ENCODE measurements at regions not wholly inside any gene's neighbourhood (a gene's known extent, or its start where the extent isn't known, plus 50 kb on each side); places are given as distances from the start of the nearest gene placed in this dataset.
A peak's percentile ranks its signal among the peaks of the same experiment; 100 is the strongest.

DNA sequence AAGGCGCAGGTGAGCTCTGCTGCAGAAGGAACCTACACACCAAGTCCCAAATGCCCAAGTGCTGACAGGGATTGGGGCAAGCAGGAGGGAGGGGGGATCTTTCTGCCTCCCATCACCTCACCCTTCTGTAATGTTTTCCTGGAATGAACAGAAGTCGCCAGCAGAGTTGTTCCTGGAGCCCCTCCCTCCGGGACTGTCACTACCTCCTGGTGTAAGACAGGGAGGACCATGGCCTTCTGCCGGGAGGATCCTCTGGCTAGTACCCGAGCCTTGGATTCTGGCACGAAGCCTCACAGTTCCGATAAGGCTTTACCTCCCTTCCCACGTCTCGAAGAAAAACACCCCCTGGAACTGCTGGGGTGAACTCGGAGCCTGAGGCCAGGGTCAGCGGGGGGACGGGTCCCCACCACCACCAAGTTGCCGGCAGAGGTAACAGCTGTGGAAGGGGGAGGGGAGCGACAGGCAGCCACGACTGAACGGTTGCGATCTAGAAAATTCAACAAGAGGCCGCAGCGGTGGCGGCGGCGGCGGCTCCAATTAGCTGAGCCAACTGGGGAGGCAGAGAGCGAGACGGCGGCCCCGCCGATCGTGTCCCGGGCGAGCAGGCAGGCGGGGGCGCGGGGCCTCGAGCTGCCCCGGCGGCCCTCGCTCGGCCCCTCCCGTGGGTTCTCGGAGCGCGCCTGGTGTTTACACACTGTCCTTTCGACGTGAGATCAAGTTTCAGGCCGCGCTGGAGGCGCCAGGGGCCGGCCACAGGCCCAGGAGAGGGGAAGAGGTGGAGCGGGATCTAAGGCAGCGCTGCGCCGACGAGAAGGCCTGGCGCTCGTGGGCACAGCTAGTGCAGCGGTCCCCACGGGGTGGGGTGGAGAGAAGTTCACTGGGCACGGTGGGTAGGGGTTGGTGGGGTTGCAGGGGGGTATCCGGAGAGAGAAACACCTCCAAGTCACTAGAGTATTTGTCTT lies 53.7 kb upstream of the BCOR start:
- peaks cover 9% of the 10 kb centered on the region for H3K27me3 Mint-ChIP-seq
- H3K27ac Mint-ChIP-seq: no peak overlapping the region
- no peaks in the 10 kb centered on the region for H3K9me3 Mint-ChIP-seq

DNA sequence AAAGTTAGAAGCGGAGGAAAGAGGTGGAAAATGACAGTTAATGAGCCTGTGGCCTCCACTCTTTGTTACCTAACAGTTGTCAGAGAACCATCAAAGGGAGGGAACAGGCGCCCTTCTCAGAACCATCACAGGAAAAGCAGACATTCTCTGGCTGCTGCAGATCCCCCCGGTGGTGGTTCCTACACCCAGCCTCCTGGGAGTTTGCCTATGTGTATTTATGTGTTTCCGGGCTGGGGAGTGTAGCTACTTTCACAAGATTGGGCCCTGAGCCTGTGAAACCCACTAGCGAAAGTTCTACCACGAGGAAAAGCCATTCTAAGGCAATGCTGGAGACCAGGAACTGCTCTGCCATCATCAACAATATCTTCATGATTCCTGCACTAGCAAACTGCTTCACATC lies 52.7 kb upstream of the BCOR start:
- peaks cover 9% of the 10 kb centered on the region for H3K27me3 Mint-ChIP-seq
- no peak overlapping the region for H3K4me3 Mint-ChIP-seq
- peaks cover 10% of the 10 kb centered on the region for H3K4me1 Mint-ChIP-seq (ENCODE audit: unreplicated experiment)
- no peak overlapping the region for H3K27ac Mint-ChIP-seq
- DNase-seq (ENCODE audit: extremely low spot score, unreplicated experiment): no peak
- no peaks in the 10 kb centered on the region for H3K36me3 Mint-ChIP-seq
- TF ChIP-seq, protein P1, sequence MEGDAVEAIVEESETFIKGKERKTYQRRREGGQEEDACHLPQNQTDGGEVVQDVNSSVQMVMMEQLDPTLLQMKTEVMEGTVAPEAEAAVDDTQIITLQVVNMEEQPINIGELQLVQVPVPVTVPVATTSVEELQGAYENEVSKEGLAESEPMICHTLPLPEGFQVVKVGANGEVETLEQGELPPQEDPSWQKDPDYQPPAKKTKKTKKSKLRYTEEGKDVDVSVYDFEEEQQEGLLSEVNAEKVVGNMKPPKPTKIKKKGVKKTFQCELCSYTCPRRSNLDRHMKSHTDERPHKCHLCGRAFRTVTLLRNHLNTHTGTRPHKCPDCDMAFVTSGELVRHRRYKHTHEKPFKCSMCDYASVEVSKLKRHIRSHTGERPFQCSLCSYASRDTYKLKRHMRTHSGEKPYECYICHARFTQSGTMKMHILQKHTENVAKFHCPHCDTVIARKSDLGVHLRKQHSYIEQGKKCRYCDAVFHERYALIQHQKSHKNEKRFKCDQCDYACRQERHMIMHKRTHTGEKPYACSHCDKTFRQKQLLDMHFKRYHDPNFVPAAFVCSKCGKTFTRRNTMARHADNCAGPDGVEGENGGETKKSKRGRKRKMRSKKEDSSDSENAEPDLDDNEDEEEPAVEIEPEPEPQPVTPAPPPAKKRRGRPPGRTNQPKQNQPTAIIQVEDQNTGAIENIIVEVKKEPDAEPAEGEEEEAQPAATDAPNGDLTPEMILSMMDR (conservative IDR thresholded peaks at IDR 0.05): no peak
- H3K9me3 Mint-ChIP-seq: no peaks in the 10 kb centered on the region

More for the DNA sequence above, 53.7 kb upstream of the BCOR start:
- Mint-ChIP-seq H3K36me3 (no peaks in the 10 kb centered on the region), H3K4me3 (peak overlapping the region; percentile 75), H3K4me1 (ENCODE audit: unreplicated experiment) (peaks cover 10% of the 10 kb centered on the region)
- TF ChIP-seq, protein P1 (conservative IDR thresholded peaks at IDR 0.05): no peak
- DNase-seq (ENCODE audit: extremely low spot score, unreplicated experiment): no peak

DNA sequence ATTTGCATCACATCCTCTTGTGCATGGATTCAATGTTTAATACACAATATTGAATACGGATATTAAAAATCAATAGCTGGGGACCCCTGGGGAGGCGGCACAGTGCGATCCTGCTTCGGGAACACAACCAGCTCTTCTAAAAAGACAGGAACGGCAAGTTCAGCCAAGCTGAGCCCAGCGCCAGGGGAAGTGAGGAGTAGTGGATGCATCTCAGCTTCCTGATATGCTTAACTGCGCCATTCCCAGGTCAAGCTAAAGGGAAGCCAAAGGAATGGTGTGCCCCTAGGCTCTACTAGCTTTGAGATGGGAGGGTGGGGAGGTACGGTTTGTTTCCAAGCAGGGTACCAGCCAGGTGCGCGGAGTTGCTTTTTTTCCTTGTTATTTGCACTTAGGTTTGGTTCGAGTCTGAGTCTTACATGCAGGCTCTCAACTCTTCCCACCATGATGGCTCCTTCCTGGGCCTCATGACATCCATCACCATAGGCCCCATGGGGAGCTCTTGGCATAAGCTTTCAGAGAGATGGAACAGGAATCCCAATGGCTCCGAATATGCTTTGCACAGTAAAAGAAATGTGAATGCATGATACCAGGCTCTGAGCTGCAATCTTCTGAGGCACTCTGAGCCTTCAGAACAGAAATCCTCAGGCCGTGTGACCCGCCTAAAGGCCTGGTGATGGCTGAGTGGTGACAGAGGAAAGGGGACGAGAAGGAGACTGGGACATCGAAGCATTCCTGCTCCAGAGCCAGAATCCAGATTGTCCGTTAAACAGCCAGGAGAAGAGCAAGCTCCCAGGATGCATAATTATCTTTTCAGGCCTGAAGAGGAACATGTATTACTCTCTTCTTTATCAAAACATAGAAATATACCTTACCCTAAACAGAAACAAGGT lies 51.8 kb upstream of the BCOR start:
- peak overlapping the region; percentile 57 for H3K27ac Mint-ChIP-seq
- peaks cover 13% of the 10 kb centered on the region for H3K4me1 Mint-ChIP-seq (ENCODE audit: unreplicated experiment)
- no peak for DNase-seq (ENCODE audit: extremely low spot score, unreplicated experiment)
- TF ChIP-seq, protein P1 (conservative IDR thresholded peaks at IDR 0.05): no peak
- H3K36me3 Mint-ChIP-seq: no peaks in the 10 kb centered on the region
- H3K4me3 Mint-ChIP-seq: peak overlapping the region; percentile 57
- H3K9me3 Mint-ChIP-seq: no peaks in the 10 kb centered on the region
- peaks cover 9% of the 10 kb centered on the region for H3K27me3 Mint-ChIP-seq

DNA sequence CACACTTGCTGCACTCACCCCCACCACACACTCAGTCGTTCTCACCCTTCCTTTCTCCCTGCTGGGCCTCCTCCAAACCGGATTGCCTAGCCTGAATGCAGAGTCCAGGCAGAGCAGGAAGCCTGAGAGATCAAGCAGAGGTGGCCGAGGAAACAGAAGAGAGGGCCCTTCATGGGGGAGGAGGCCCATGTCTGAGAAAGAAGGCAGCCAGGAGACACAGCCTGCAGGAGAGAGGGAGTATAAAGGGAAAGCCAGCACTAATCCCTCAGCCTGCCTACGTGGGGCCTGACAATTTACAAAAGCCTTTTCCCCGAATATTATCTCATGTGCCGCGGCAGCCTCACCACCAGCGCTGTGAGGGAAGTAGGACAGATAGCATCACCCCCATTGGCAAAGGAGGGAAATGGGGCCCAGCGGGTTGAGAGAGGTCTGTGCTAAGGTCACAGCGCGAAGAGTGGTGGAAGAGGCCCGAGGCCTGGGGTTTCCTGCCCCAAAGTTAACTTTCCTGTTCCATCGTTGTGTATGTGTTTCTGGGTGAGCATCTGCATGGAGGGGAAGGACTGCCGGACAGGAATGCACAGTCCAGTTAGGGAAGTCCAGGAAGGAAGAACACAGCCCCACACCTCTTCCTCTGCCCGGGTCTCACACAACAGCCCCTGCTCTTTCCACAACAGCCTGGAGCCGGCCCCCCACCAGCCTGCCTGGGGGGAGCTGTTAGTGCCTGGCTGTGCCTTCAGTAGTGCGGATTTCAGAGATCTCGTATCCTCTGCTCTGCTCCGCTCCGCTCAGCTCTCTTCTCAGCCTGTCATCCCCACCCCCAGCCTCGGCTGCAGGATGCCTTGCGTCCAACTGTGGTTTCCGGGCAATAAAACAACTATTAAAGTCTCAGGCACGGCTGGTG lies 50.9 kb upstream of the BCOR start:
- Mint-ChIP-seq H3K27ac (peak overlapping the region; percentile 57), H3K4me3 (peak overlapping the region; percentile 57), H3K9me3 (no peaks in the 10 kb centered on the region), H3K36me3 (no peaks in the 10 kb centered on the region), H3K4me1 (ENCODE audit: unreplicated experiment) (peaks cover 14% of the 10 kb centered on the region), H3K27me3 (peaks cover 9% of the 10 kb centered on the region)
- DNase-seq (ENCODE audit: extremely low spot score, unreplicated experiment): no peak
- TF ChIP-seq, protein P1 (conservative IDR thresholded peaks at IDR 0.05): no peak

DNA sequence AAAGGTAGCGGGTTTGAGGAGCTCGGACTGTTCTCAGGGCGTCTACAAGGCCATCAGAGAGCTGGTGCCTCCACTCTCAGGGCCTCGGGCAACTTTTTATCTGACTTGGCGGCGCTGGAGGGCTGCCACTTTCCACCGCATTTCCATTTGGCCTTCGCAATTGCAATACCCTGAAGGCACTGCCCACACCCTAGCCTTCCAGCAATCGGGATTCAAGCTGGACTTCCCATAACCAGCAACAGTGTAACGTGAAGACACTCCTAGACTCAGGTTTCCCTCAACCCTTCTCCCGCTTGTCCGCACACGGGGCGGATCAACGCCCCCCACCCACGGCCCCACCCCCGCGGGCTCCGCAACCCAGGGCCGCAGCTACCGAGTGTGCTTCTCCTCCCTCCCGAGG lies 50.2 kb upstream of the BCOR start:
- Mint-ChIP-seq H3K4me3 (peak overlapping the region; percentile 57), H3K36me3 (no peaks in the 10 kb centered on the region), H3K27me3 (peaks cover 9% of the 10 kb centered on the region), H3K9me3 (no peaks in the 10 kb centered on the region), H3K27ac (no peak overlapping the region), H3K4me1 (ENCODE audit: unreplicated experiment) (peaks cover 14% of the 10 kb centered on the region)
- TF ChIP-seq, protein P1 (conservative IDR thresholded peaks at IDR 0.05): no peak
- DNase-seq (ENCODE audit: extremely low spot score, unreplicated experiment): no peak
